ENCODE measurements at regions not wholly inside any gene's neighbourhood (a gene's known extent, or its start where the extent isn't known, plus 50 kb on each side); places are given as distances from the start of the nearest gene placed in this dataset.

GRCh38 chr18:72672364-72673184, 128.4 kb upstream of the CBLN2 start:
- no peak for DNase-seq
- Histone ChIP-seq H3K23ac (ENCODE audit: insufficient read length, low read depth, low read length) (no peak overlapping the region), H4K5ac (ENCODE audit: insufficient read length, low read depth, low read length) (no peak overlapping the region), H3K56ac (ENCODE audit: insufficient read length, low read depth, low read length) (no peak overlapping the region), H3K4me1 (ENCODE audit: insufficient read depth, low read length) (no peaks in the 10 kb centered on the region), H3K27ac (ENCODE audit: insufficient read length, low read depth, low read length) (no peak overlapping the region), H3K23me2 (ENCODE audit: insufficient read length, low read depth, low read length, poor library complexity, severe bottlenecking) (no peaks in the 10 kb centered on the region), H3K4ac (ENCODE audit: low read depth, low read length) (no peak overlapping the region), H3K4me2 (ENCODE audit: insufficient read depth, insufficient read length, low read length) (no peak overlapping the region), H4K20me1 (ENCODE audit: control insufficient read depth, insufficient read depth, insufficient read length) (no peaks in the 10 kb centered on the region), H2AK5ac (ENCODE audit: insufficient read length, low read length) (no peak overlapping the region), H2BK12ac (ENCODE audit: insufficient read length, low read depth, low read length) (no peak overlapping the region), H2BK120ac (ENCODE audit: low read depth, low read length, poor library complexity, severe bottlenecking) (no peak overlapping the region), H4K8ac (replicated peaks; ENCODE audit: insufficient read length, low read depth, low read length) (no peak overlapping the region), H3K9me3 (ENCODE audit: control insufficient read depth, low read depth, low read length) (no peaks in the 10 kb centered on the region), H3T11ph (ENCODE audit: low read length) (no peak overlapping the region), H3K27me3 (ENCODE audit: insufficient read depth, low read length) (no peaks in the 10 kb centered on the region), H2BK5ac (ENCODE audit: insufficient read length, low read length) (no peak overlapping the region), H2AFZ (ENCODE audit: low read length) (no peak overlapping the region), H3K14ac (ENCODE audit: insufficient read depth, low read length) (no peak overlapping the region), H2BK15ac (ENCODE audit: low read depth, low read length) (no peak overlapping the region), H4K91ac (ENCODE audit: insufficient read length, low read depth, low read length) (no peak overlapping the region), H3K9ac (ENCODE audit: extremely low read depth, insufficient read length, low read length) (no peak overlapping the region), H3K79me2 (ENCODE audit: insufficient read depth, low read length) (no peaks in the 10 kb centered on the region), H3K18ac (ENCODE audit: insufficient read length, low read depth, low read length) (no peak overlapping the region), H2BK20ac (ENCODE audit: low read depth, low read length, poor library complexity, severe bottlenecking) (no peak overlapping the region), H3K79me1 (ENCODE audit: insufficient read depth, low read depth, low read length, poor library complexity, severe bottlenecking) (no peaks in the 10 kb centered on the region)
- no peak overlapping the region for H3K27ac Mint-ChIP-seq
- no peaks in the 10 kb centered on the region for H3K36me3 Mint-ChIP-seq (ENCODE audit: insufficient read depth in 1 of 3, low read depth in 3 of 3)
- WGBS (ENCODE audit: extremely low coverage, insufficient read length, low lambda C conversion rate), result no CpG with 5 or more reads among the region's 11 CpGs
- peaks cover 0 to 4% of the 10 kb centered on the region in 2 experiments; a peak in 1 of 4 replicates for H3K4me1 Mint-ChIP-seq
- TF ChIP-seq CTCF (conservative IDR thresholded peaks at IDR 0.05), result peak; percentile 84
- no peaks in the 10 kb centered on the region for H3K9me3 Mint-ChIP-seq
- peaks cover 2% of the 10 kb centered on the region for H3K27me3 Mint-ChIP-seq (ENCODE audit: low read depth)
- no peak overlapping the region for H3K4me3 Mint-ChIP-seq
